Stomach (tissue), 8 donors: ENCODE measurements at regions not wholly inside any gene's neighbourhood (a gene's known extent, or its start where the extent isn't known, plus 50 kb on each side); places are given as distances from the start of the nearest gene placed in this dataset.

ENCODE experiments used
- DNase-seq, 2 donors: peaks; one replicate each; pipeline versions ENCODE4 v3.0.0 to v3.0.0-alpha.2; 2013 to 2019
- H3K27ac ChIP-seq, 5 donors: fragments of 200-600 bp in 4 of 5; sonication (generic) in 4 of 5; one replicate each; pipeline ENCODE4 v1.5.1; 2013 to 2019; ENCODE audit warnings: mild to moderate bottlenecking in 1 of 5, moderate library complexity in 1 of 5
- H3K27me3 ChIP-seq, 3 donors: fragments of 200-600 bp; sonication (generic); one replicate each; pipeline ENCODE4 v1.5.1; 2017 to 2019; ENCODE audit warnings: mixed run types in 1 of 3
- H3K36me3 ChIP-seq, 4 donors: fragments of 200-600 bp; sonication (generic); 1 replicate in 3 of 4; 2 replicates in 1 of 4; pipeline ENCODE4 v1.5.1; 2016 to 2019
- H3K4me1 ChIP-seq, 4 donors: fragments of 200-600 bp; sonication (generic); one replicate each; pipeline ENCODE4 v1.5.1; 2016 to 2019
- H3K4me3 ChIP-seq, 4 donors: fragments of 200-600 bp; sonication (generic) in 3 of 4; one replicate each; pipeline ENCODE4 v1.5.1; 2016 to 2019; ENCODE audit warnings: mild to moderate bottlenecking in 1 of 4
- H3K9me3 ChIP-seq, 4 donors: fragments of 200-600 bp; sonication (generic); one replicate each; pipeline ENCODE4 v1.5.1; 2016 to 2019
- CTCF ChIP-seq, 7 experiments: fragments of 450-650 bp in 4 of 7; fragments of 200-600 bp in 3 of 7; sonication (generic) in 3 of 7; IDR thresholded peaks; one replicate each; pipeline ENCODE4 v1.5.1; 2016 to 2019; ENCODE audit warnings: antibody characterized with exemption in 7 of 7, control low read depth in 2 of 7, mild to moderate bottlenecking in 1 of 7
- EP300 ChIP-seq: sonication (generic); formaldehyde crosslinking; IDR thresholded peaks from one replicate; pipeline ENCODE4 v1.6.1; 2017; ENCODE audit warnings: antibody characterized with exemption
- POLR2A ChIP-seq, 4 donors: fragments of 450-650 bp; IDR thresholded peaks; one replicate each; pipeline ENCODE4 v1.6.1; 2016; ENCODE audit warnings: antibody characterized with exemption in 4 of 4, control low read depth in 2 of 4, mild to moderate bottlenecking in 1 of 4, moderate library complexity in 1 of 4
- POLR2AphosphoS5 ChIP-seq, 3 donors: sonication (generic); formaldehyde crosslinking; IDR thresholded peaks; one replicate each; pipeline ENCODE4 v1.6.1; 2016; ENCODE audit warnings: antibody characterized with exemption in 3 of 3
- WGBS, 5 donors: extraction: QIAGEN DNeasy Blood & Tissue Kit in 3 of 5; methylation state at CpG; one replicate each; pipeline versions ENCODE4 v1.1.5 to v1.1.7; 2013 to 2018; 5-methylcytosine and 5-hydroxymethylcytosine counted together
- intact Hi-C: fragments of 100-400 bp; cut with DNase I; formaldehyde crosslinking; loops from one replicate; pipeline ENCODE4 v1.15.1; 2023; ENCODE audit warnings: low total_unique reads
- donor health status: healthy with polysubstance abuse.
- donor health status: Bipolar disorder and iron deficiency.
- donor health status: healthy.

GRCh38 chr14:53872681-53873089, 83.9 kb downstream of the BMP4 start:
- intact Hi-C loops: no loop called here
- Histone ChIP-seq H3K4me1 (peaks cover 0 to 6% (median 0%) of the 10 kb centered on the region in 4 donors), H3K36me3 (no peaks in the 10 kb centered on the region), H3K27ac (no peak overlapping the region), H3K27me3 (no peaks in the 10 kb centered on the region), H3K4me3 (no peak overlapping the region), H3K9me3 (no peaks in the 10 kb centered on the region)
- peak in 1 of 2 donors; percentile 57 for DNase-seq
- TF ChIP-seq POLR2A (IDR thresholded peaks at IDR 0.05) (no peak), EP300 (no peak), POLR2AphosphoS5 (IDR thresholded peaks at IDR 0.05) (no peak), CTCF (IDR thresholded peaks at IDR 0.05) (no peak)
- 12 to 60% (median 44%) methylated on average over 1 of the region's 1 CpG for WGBS, 5 donors

GRCh38 chr14:53871951-53872350, 84.7 kb downstream of the BMP4 start:
- no peaks in the 10 kb centered on the region for H3K9me3 ChIP-seq
- H3K27me3 ChIP-seq: no peaks in the 10 kb centered on the region
- no peaks in the 10 kb centered on the region for H3K36me3 ChIP-seq
- H3K27ac ChIP-seq: no peak overlapping the region
- TF ChIP-seq POLR2AphosphoS5 (IDR thresholded peaks at IDR 0.05) (no peak), CTCF (IDR thresholded peaks at IDR 0.05) (no peak), EP300 (no peak), POLR2A (IDR thresholded peaks at IDR 0.05) (no peak)
- peak in 1 of 2 donors; percentile 35 for DNase-seq
- H3K4me1 ChIP-seq: peaks cover 0 to 6% (median 0%) of the 10 kb centered on the region in 4 donors
- WGBS, 5 donors: 67 to 78% (median 72%) methylated on average over 2 of the region's 2 CpGs
- intact Hi-C loops: no loop called here
- no peak overlapping the region for H3K4me3 ChIP-seq

GRCh38 chr14:53871011-53871410, 85.6 kb downstream of the BMP4 start:
- Histone ChIP-seq H3K27me3 (no peaks in the 10 kb centered on the region), H3K27ac (no peak overlapping the region), H3K4me1 (peaks cover 0 to 6% (median 0%) of the 10 kb centered on the region in 4 donors), H3K36me3 (no peaks in the 10 kb centered on the region), H3K4me3 (no peak overlapping the region), H3K9me3 (no peaks in the 10 kb centered on the region)
- intact Hi-C loops: no loop called here
- TF ChIP-seq POLR2A (IDR thresholded peaks at IDR 0.05): no peak
- TF ChIP-seq EP300: no peak
- TF ChIP-seq CTCF (IDR thresholded peaks at IDR 0.05): no peak
- no peak for TF ChIP-seq POLR2AphosphoS5 (IDR thresholded peaks at IDR 0.05)
- 33 to 80% (median 71%) methylated on average over 3 of the region's 3 CpGs for WGBS, 5 donors
- no peak for DNase-seq

GRCh38 chr14:53865711-53866110, 90.9 kb downstream of the BMP4 start:
- TF ChIP-seq POLR2AphosphoS5 (IDR thresholded peaks at IDR 0.05) (no peak), CTCF (IDR thresholded peaks at IDR 0.05) (no peak)
- Histone ChIP-seq H3K27ac (no peak overlapping the region), H3K9me3 (no peaks in the 10 kb centered on the region), H3K4me1 (no peaks in the 10 kb centered on the region), H3K27me3 (no peaks in the 10 kb centered on the region), H3K4me3 (no peak overlapping the region), H3K36me3 (no peaks in the 10 kb centered on the region)
- WGBS, 5 donors: 51 to 71% (median 66%) methylated on average over 2 of the region's 2 CpGs
- DNase-seq: no peak
- intact Hi-C loops: no loop called here
